SJSA1 (cell line): ENCODE measurements at regions not wholly inside any gene's neighbourhood (a gene's known extent, or its start where the extent isn't known, plus 50 kb on each side); places are given as distances from the start of the nearest gene placed in this dataset.
A peak's percentile ranks its signal among the peaks of the same experiment; 100 is the strongest.

ENCODE experiments used
- DNase-seq, 2 experiments: peaks; one replicate each; pipeline ENCODE4 v3.0.0-alpha.2; 2015 to 2020; ENCODE audit warnings: low spot score in 2 of 2, low read depth in 1 of 2
- H3K27ac ChIP-seq: fragments of 250-450 bp; sonication (Bioruptor Pico); 2 replicates; pipeline ENCODE4 v1.5.1; 2020; ENCODE audit warnings: mild to moderate bottlenecking, moderate library complexity
- H3K27me3 ChIP-seq: fragments of 250-450 bp; sonication (Bioruptor Pico); replicated peaks from 2 replicates; pipeline ENCODE4 v1.5.1; 2020; ENCODE audit warnings: mild to moderate bottlenecking, moderate library complexity
- H3K36me3 ChIP-seq: fragments of 250-450 bp; sonication (Bioruptor Pico); 2 replicates; pipeline ENCODE4 v1.5.1; 2020; ENCODE audit warnings: mild to moderate bottlenecking
- H3K4me1 ChIP-seq: fragments of 250-450 bp; sonication (Bioruptor Pico); replicated peaks from 2 replicates; pipeline ENCODE4 v1.6.1; 2021; ENCODE audit warnings: mild to moderate bottlenecking
- H3K4me3 ChIP-seq: fragments of 250-450 bp; sonication (Bioruptor Pico); 2 replicates; pipeline ENCODE4 v1.5.1; 2020; ENCODE audit warnings: mild to moderate bottlenecking
- H3K9me3 ChIP-seq: fragments of 250-450 bp; sonication (Bioruptor Pico); replicated peaks from 2 replicates; pipeline ENCODE4 v1.5.1; 2020; ENCODE audit warnings: mild to moderate bottlenecking

GRCh38 chr2:6487765-6488164 is 377.9 kb downstream of the CMPK2 start:
- H3K4me1 ChIP-seq = no peaks in the 10 kb centered on the region
- DNase-seq = no peak
- H3K9me3 ChIP-seq = peaks cover 8% of the 10 kb centered on the region; the same call in 1 of the 2 replicates
- H3K27ac ChIP-seq = no peak overlapping the region
- no peaks in the 10 kb centered on the region for H3K36me3 ChIP-seq
- H3K4me3 ChIP-seq = no peak overlapping the region
- no peaks in the 10 kb centered on the region for H3K27me3 ChIP-seq

GRCh38 chr2:6492573-6492972 is 373.1 kb downstream of the CMPK2 start:
- no peak overlapping the region for H3K4me3 ChIP-seq
- H3K27me3 ChIP-seq = no peaks in the 10 kb centered on the region
- DNase-seq = no peak
- H3K9me3 ChIP-seq = peaks cover 5% of the 10 kb centered on the region; the same call in 1 of the 2 replicates
- H3K4me1 ChIP-seq = no peaks in the 10 kb centered on the region
- no peak overlapping the region for H3K27ac ChIP-seq
- no peaks in the 10 kb centered on the region for H3K36me3 ChIP-seq

- no peak for DNase-seq
- Histone ChIP-seq H3K9me3 (no peaks in the 10 kb centered on the region; the same call in 1 of the 2 replicates), H3K4me3 (no peak overlapping the region), H3K36me3 (no peaks in the 10 kb centered on the region), H3K4me1 (no peaks in the 10 kb centered on the region), H3K27me3 (no peaks in the 10 kb centered on the region), H3K27ac (no peak overlapping the region)
Observed at GRCh38 chr2:6493266-6493665, 372.4 kb downstream of the CMPK2 start.

GRCh38 chr2:6493669-6494068 is 372.0 kb downstream of the CMPK2 start:
- no peak for DNase-seq
- no peaks in the 10 kb centered on the region for H3K4me1 ChIP-seq
- no peak overlapping the region for H3K27ac ChIP-seq
- no peaks in the 10 kb centered on the region for H3K27me3 ChIP-seq
- H3K9me3 ChIP-seq = no peaks in the 10 kb centered on the region; the same call in 1 of the 2 replicates
- no peak overlapping the region for H3K4me3 ChIP-seq
- H3K36me3 ChIP-seq = no peaks in the 10 kb centered on the region

- DNase-seq = no peak
- H3K36me3 ChIP-seq = no peaks in the 10 kb centered on the region
- no peak overlapping the region for H3K4me3 ChIP-seq
- no peaks in the 10 kb centered on the region for H3K27me3 ChIP-seq
- no peaks in the 10 kb centered on the region; the same call in 1 of the 2 replicates for H3K9me3 ChIP-seq
- no peak overlapping the region for H3K27ac ChIP-seq
- H3K4me1 ChIP-seq = no peaks in the 10 kb centered on the region
Observed at GRCh38 chr2:6495466-6495865, 370.2 kb downstream of the CMPK2 start.

GRCh38 chr2:6496376-6496775 is 369.3 kb downstream of the CMPK2 start:
- DNase-seq = no peak
- H3K36me3 ChIP-seq = no peaks in the 10 kb centered on the region
- no peaks in the 10 kb centered on the region; the same call in 1 of the 2 replicates for H3K9me3 ChIP-seq
- H3K4me3 ChIP-seq = no peak overlapping the region
- H3K4me1 ChIP-seq = no peaks in the 10 kb centered on the region
- no peaks in the 10 kb centered on the region for H3K27me3 ChIP-seq
- H3K27ac ChIP-seq = no peak overlapping the region

- H3K27me3 ChIP-seq = no peaks in the 10 kb centered on the region
- no peaks in the 10 kb centered on the region for H3K36me3 ChIP-seq
- no peak overlapping the region for H3K4me3 ChIP-seq
- H3K4me1 ChIP-seq = no peaks in the 10 kb centered on the region
- no peak for DNase-seq
- H3K27ac ChIP-seq = no peak overlapping the region
- no peaks in the 10 kb centered on the region; the same call in 1 of the 2 replicates for H3K9me3 ChIP-seq
Observed at GRCh38 chr2:6497048-6497447, 368.7 kb downstream of the CMPK2 start.

GRCh38 chr2:6498841-6499240 is 366.9 kb downstream of the CMPK2 start:
- H3K4me3 ChIP-seq = no peak overlapping the region
- no peaks in the 10 kb centered on the region for H3K36me3 ChIP-seq

GRCh38 chr2:6499691-6500090 is 366.0 kb downstream of the CMPK2 start:
- H3K27me3 ChIP-seq = no peaks in the 10 kb centered on the region
- H3K4me1 ChIP-seq = no peaks in the 10 kb centered on the region; the same call in 1 of the 2 replicates
- no peaks in the 10 kb centered on the region for H3K36me3 ChIP-seq
- no peak for DNase-seq
- H3K9me3 ChIP-seq = no peaks in the 10 kb centered on the region
- no peak overlapping the region for H3K27ac ChIP-seq
- H3K4me3 ChIP-seq = no peak overlapping the region

More at GRCh38 chr2:6498841-6499240, 366.9 kb downstream of the CMPK2 start:
- no peak for DNase-seq
- Histone ChIP-seq H3K4me1 (no peaks in the 10 kb centered on the region), H3K9me3 (no peaks in the 10 kb centered on the region), H3K27me3 (no peaks in the 10 kb centered on the region), H3K27ac (no peak overlapping the region)

GRCh38 chr2:6506361-6506794 is 359.3 kb downstream of the CMPK2 start:
- Histone ChIP-seq H3K27me3 (no peaks in the 10 kb centered on the region), H3K36me3 (no peaks in the 10 kb centered on the region), H3K27ac (no peak overlapping the region), H3K4me3 (no peak overlapping the region), H3K4me1 (peaks cover 5% of the 10 kb centered on the region; the same call in 1 of the 2 replicates), H3K9me3 (no peaks in the 10 kb centered on the region)
- peak in 1 of 2 experiments; percentile 21 for DNase-seq

- Histone ChIP-seq H3K27me3 (no peaks in the 10 kb centered on the region), H3K4me1 (peaks cover 5% of the 10 kb centered on the region; the same call in 1 of the 2 replicates), H3K4me3 (no peak overlapping the region), H3K36me3 (no peaks in the 10 kb centered on the region), H3K27ac (no peak overlapping the region), H3K9me3 (no peaks in the 10 kb centered on the region)
- DNase-seq = no peak
Observed at GRCh38 chr2:6506859-6507258, 358.8 kb downstream of the CMPK2 start.

- Histone ChIP-seq H3K4me3 (no peak overlapping the region), H3K4me1 (0 out of 2 replicates have a peak, but pooled peaks cover 5% of the 10 kb centered on the region), H3K27ac (no peak overlapping the region), H3K36me3 (no peaks in the 10 kb centered on the region), H3K27me3 (no peaks in the 10 kb centered on the region), H3K9me3 (no peaks in the 10 kb centered on the region)
- DNase-seq = no peak
Observed at GRCh38 chr2:6510532-6510931, 355.2 kb downstream of the CMPK2 start.

- DNase-seq = no peak
- H3K4me1 ChIP-seq = no peaks in the 10 kb centered on the region
- H3K36me3 ChIP-seq = no peaks in the 10 kb centered on the region
- no peak overlapping the region for H3K27ac ChIP-seq
- H3K27me3 ChIP-seq = no peaks in the 10 kb centered on the region
- H3K9me3 ChIP-seq = no peaks in the 10 kb centered on the region
- H3K4me3 ChIP-seq = no peak overlapping the region
Observed at GRCh38 chr2:6512589-6512988, 353.1 kb downstream of the CMPK2 start.

- no peaks in the 10 kb centered on the region for H3K36me3 ChIP-seq
- no peaks in the 10 kb centered on the region for H3K4me1 ChIP-seq
- DNase-seq = no peak
- H3K27ac ChIP-seq = no peak overlapping the region
- no peak overlapping the region for H3K4me3 ChIP-seq
- H3K27me3 ChIP-seq = no peaks in the 10 kb centered on the region
- H3K9me3 ChIP-seq = peaks cover 7% of the 10 kb centered on the region; the same call in 1 of the 2 replicates
Observed at GRCh38 chr2:6516674-6517073, 349.0 kb downstream of the CMPK2 start.

- no peaks in the 10 kb centered on the region for H3K27me3 ChIP-seq
- DNase-seq = no peak
- no peaks in the 10 kb centered on the region for H3K4me1 ChIP-seq
- no peaks in the 10 kb centered on the region for H3K36me3 ChIP-seq
- H3K9me3 ChIP-seq = peaks cover 7% of the 10 kb centered on the region; the same call in 1 of the 2 replicates
- H3K27ac ChIP-seq = no peak overlapping the region
- no peak overlapping the region for H3K4me3 ChIP-seq
Observed at GRCh38 chr2:6518361-6518760, 347.3 kb downstream of the CMPK2 start.
